Gastroesophageal sphincter (tissue), 3 donors: ENCODE measurements at regions not wholly inside any gene's neighbourhood (a gene's known extent, or its start where the extent isn't known, plus 50 kb on each side); places are given as distances from the start of the nearest gene placed in this dataset.

Experiments used
- EP300 ChIP-seq: sonication (generic); formaldehyde crosslinking; IDR thresholded peaks from one replicate; pipeline ENCODE4 v1.6.1; 2017; ENCODE audit warnings: antibody characterized with exemption, mild to moderate bottlenecking
- POLR2A ChIP-seq, 2 donors: fragments of 450-650 bp; IDR thresholded peaks; one replicate each; pipeline ENCODE4 v1.6.1; 2017; ENCODE audit warnings: antibody characterized with exemption in 2 of 2, mild to moderate bottlenecking in 2 of 2, moderate library complexity in 1 of 2
- POLR2AphosphoS5 ChIP-seq: sonication (generic); formaldehyde crosslinking; IDR thresholded peaks from one replicate; pipeline ENCODE4 v1.6.1; 2017; ENCODE audit warnings: antibody characterized with exemption
- TF ChIP-seq, protein P1 (sequence below), 4 experiments: fragments of 200-600 bp in 2 of 4; fragments of 450-650 bp in 2 of 4; sonication (generic) in 1 of 4; IDR thresholded peaks; one replicate each; pipeline ENCODE4 v1.5.1; 2017 to 2019; ENCODE audit warnings: antibody characterized with exemption in 4 of 4, mild to moderate bottlenecking in 2 of 4, moderate library complexity in 2 of 4

GRCh38 chr2:195594248-195594647 lies 62.8 kb upstream of the SLC39A10 start:
- TF ChIP-seq, protein P1, sequence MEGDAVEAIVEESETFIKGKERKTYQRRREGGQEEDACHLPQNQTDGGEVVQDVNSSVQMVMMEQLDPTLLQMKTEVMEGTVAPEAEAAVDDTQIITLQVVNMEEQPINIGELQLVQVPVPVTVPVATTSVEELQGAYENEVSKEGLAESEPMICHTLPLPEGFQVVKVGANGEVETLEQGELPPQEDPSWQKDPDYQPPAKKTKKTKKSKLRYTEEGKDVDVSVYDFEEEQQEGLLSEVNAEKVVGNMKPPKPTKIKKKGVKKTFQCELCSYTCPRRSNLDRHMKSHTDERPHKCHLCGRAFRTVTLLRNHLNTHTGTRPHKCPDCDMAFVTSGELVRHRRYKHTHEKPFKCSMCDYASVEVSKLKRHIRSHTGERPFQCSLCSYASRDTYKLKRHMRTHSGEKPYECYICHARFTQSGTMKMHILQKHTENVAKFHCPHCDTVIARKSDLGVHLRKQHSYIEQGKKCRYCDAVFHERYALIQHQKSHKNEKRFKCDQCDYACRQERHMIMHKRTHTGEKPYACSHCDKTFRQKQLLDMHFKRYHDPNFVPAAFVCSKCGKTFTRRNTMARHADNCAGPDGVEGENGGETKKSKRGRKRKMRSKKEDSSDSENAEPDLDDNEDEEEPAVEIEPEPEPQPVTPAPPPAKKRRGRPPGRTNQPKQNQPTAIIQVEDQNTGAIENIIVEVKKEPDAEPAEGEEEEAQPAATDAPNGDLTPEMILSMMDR (IDR thresholded peaks at IDR 0.05), result no peak
- TF ChIP-seq POLR2AphosphoS5 (no peak), POLR2A (IDR thresholded peaks at IDR 0.05) (no peak), EP300 (no peak)
